A549 (cell line): ENCODE measurements at regions not wholly inside any gene's neighbourhood (a gene's known extent, or its start where the extent isn't known, plus 50 kb on each side); places are given as distances from the start of the nearest gene placed in this dataset.

ENCODE experiments used
- ATAC-seq, 2 experiments: fragments of 200-7000 bp in 1 of 2; fragments of >200 bp in 1 of 2; cut with Nextera tagmentation in 1 of 2; cut with Tn5 transposase in 1 of 2; 3 replicates each; pipeline versions ENCODE4 v1.8.0 to v1.9.1; 2018 to 2020; ENCODE audit warnings: mild to moderate bottlenecking in 1 of 2, moderate library complexity in 1 of 2
- CTCF ChIA-PET: fragments of 300-600 bp; sonication (Branson Sonifier 250); formaldehyde crosslinking; extraction: SDS; loops from one replicate; lab custom pipeline; 2021; ENCODE audit warnings: antibody characterized with exemption, inconsistent platforms; lab: Yijun Ruan, JAX
- POLR2A ChIA-PET: fragments of 350-600 bp; formaldehyde crosslinking; extraction: SDS; loops from one replicate; lab custom pipeline; 2021; ENCODE audit warnings: antibody characterized with exemption, inconsistent platforms; lab: Yijun Ruan, JAX
- DNase-seq, 2 experiments: peaks; one replicate each; pipeline versions ENCODE4 v3.0.0 to v3.0.0-alpha.2; 2011 to 2016; ENCODE audit warnings: low read depth in 1 of 2, low spot score in 1 of 2
- FAIRE-seq: peaks from 2 replicates; lab custom pipeline; 2011; peaks lifted over from hg19 to GRCh38; lab: Jason Lieb, UNC
- H3K27ac ChIP-seq, 2 experiments: fragments of >200 bp; sonication (Bioruptor Twin); formaldehyde crosslinking; 3 replicates each; pipeline ENCODE4 v1.5.1; 2016 to 2017
- H3K4me1 ChIP-seq: fragments of >200 bp; sonication (Bioruptor Twin); formaldehyde crosslinking; 3 replicates; pipeline ENCODE4 v1.6.1; 2016
- H3K4me2 ChIP-seq: fragments of >200 bp; sonication (Bioruptor Twin); formaldehyde crosslinking; 3 replicates; pipeline ENCODE4 v1.6.1; 2016
- H3K4me3 ChIP-seq: fragments of >200 bp; sonication (Bioruptor Twin); formaldehyde crosslinking; 3 replicates; pipeline ENCODE4 v1.5.1; 2016
- H3K9me3 ChIP-seq: fragments of >200 bp; sonication (Bioruptor Twin); formaldehyde crosslinking; 3 replicates; pipeline ENCODE4 v1.6.1; 2016
- CBX2 ChIP-seq: fragments of 200-600 bp; sonication (generic); IDR thresholded peaks from 2 replicates; pipeline ENCODE4 v1.6.1; 2016; ENCODE audit warnings: low read depth, mild to moderate bottlenecking, borderline replicate concordance
- CBX8 ChIP-seq: fragments of 200-600 bp; sonication (generic); IDR thresholded peaks from 2 replicates; pipeline ENCODE4 v1.6.1; 2016
- CEBPB ChIP-seq, 2 experiments: fragments of >200 bp in 1 of 2; sonication (Bioruptor Twin) in 1 of 2; formaldehyde crosslinking in 1 of 2; IDR thresholded peaks; 2 replicates each; pipeline ENCODE4 v1.6.1; 2012 to 2016
- CHD2 ChIP-seq: fragments of 150-350 bp; IDR thresholded peaks from 2 replicates; pipeline ENCODE4 v1.6.1; 2014; ENCODE audit warnings: low read length; ENCODE audit not compliant: partially characterized antibody
- EP300 ChIP-seq, 2 experiments: fragments of >200 bp; sonication (Bioruptor Twin); formaldehyde crosslinking; IDR thresholded peaks; 2 replicates in 1 of 2; 3 replicates in 1 of 2; pipeline ENCODE4 v1.6.1; 2016 to 2017
- ESRRA ChIP-seq: fragments of 150-350 bp; IDR thresholded peaks from 2 replicates; pipeline ENCODE4 v1.6.1; 2014; ENCODE audit warnings: mild to moderate bottlenecking, low read length, borderline replicate concordance
- FOSL2 ChIP-seq, 2 experiments: fragments of 450-650 bp in 1 of 2; fragments of >200 bp in 1 of 2; sonication (Bioruptor Twin) in 1 of 2; formaldehyde crosslinking; IDR thresholded peaks; 2 replicates each; pipeline versions ENCODE4 v1.5.0 to v1.6.1; 2016 to 2020; ENCODE audit warnings: mild to moderate bottlenecking in 1 of 2, moderate library complexity in 1 of 2
- GATA3 ChIP-seq: IDR thresholded peaks from 2 replicates; pipeline ENCODE4 v1.6.1; 2012; ENCODE audit warnings: borderline replicate concordance
- HEYL ChIP-seq: fragments of 250-450 bp; sonication (Bioruptor Pico); IDR thresholded peaks from 2 replicates; pipeline ENCODE4 v1.8.0; 2021; ENCODE audit warnings: mild to moderate bottlenecking, moderate library complexity
- HOXA7 ChIP-seq: fragments of 250-450 bp; sonication (Bioruptor Pico); IDR thresholded peaks from 2 replicates; pipeline ENCODE4 v1.5.0; 2020; ENCODE audit warnings: mild to moderate bottlenecking, moderate library complexity
- JUNB ChIP-seq: fragments of >200 bp; sonication (Bioruptor Twin); formaldehyde crosslinking; IDR thresholded peaks from 2 replicates; pipeline ENCODE4 v1.6.1; 2016
- KDM5A ChIP-seq: fragments of 200-600 bp; sonication (generic); IDR thresholded peaks from 2 replicates; pipeline ENCODE4 v1.6.1; 2016; ENCODE audit warnings: antibody characterized with exemption, mild to moderate bottlenecking
- MYC ChIP-seq: IDR thresholded peaks from 2 replicates; pipeline ENCODE4 v1.6.1; 2012; ENCODE audit warnings: mild to moderate bottlenecking, inconsistent platforms, low read length, improper control_type of control experiment, borderline replicate concordance
- NR3C1 ChIP-seq: fragments of >200 bp; sonication (Bioruptor Twin); formaldehyde crosslinking; IDR thresholded peaks from 3 replicates; pipeline ENCODE4 v1.6.1; 2017
- PHF8 ChIP-seq: fragments of 200-600 bp; sonication (generic); IDR thresholded peaks from 2 replicates; pipeline ENCODE4 v1.6.1; 2016; ENCODE audit warnings: low read depth, mild to moderate bottlenecking, antibody characterized with exemption, moderate library complexity, borderline replicate concordance
- POLR2A ChIP-seq: IDR thresholded peaks from 2 replicates; pipeline ENCODE4 v1.6.1; 2012; ENCODE audit warnings: mild to moderate bottlenecking, low read length
- RAD21 ChIP-seq, 2 experiments: fragments of >200 bp in 1 of 2; sonication (Bioruptor Twin) in 1 of 2; formaldehyde crosslinking in 1 of 2; IDR thresholded peaks in 1 of 2; conservative IDR thresholded peaks in 1 of 2; 2 replicates in 1 of 2; 3 replicates in 1 of 2; pipeline ENCODE4 v1.6.1; 2012 to 2018; ENCODE audit warnings: inconsistent platforms in 1 of 2
- RARB ChIP-seq: fragments of 250-450 bp; sonication (Bioruptor Pico); IDR thresholded peaks from 2 replicates; pipeline ENCODE4 v1.8.0; 2021; ENCODE audit warnings: mild to moderate bottlenecking, moderate library complexity
- RCOR1 ChIP-seq: fragments of 150-350 bp; IDR thresholded peaks from 2 replicates; pipeline ENCODE4 v1.6.1; 2014; ENCODE audit warnings: antibody characterized with exemption, low read length, low read depth
- RFX5 ChIP-seq: fragments of 450-650 bp; IDR thresholded peaks from 2 replicates; pipeline ENCODE4 v1.7.1; 2014; ENCODE audit warnings: antibody characterized with exemption, mild to moderate bottlenecking, moderate library complexity
- RNF2 ChIP-seq: fragments of 200-600 bp; sonication (generic); IDR thresholded peaks from 2 replicates; pipeline ENCODE4 v1.6.1; 2016; ENCODE audit warnings: low read depth, mild to moderate bottlenecking, antibody characterized with exemption, moderate library complexity, borderline replicate concordance
- SREBF2 ChIP-seq: fragments of 450-650 bp; IDR thresholded peaks from 2 replicates; pipeline ENCODE4 v1.6.1; 2014; ENCODE audit warnings: mild to moderate bottlenecking, moderate library complexity
- TP53 ChIP-seq: fragments of 250-450 bp; sonication (Bioruptor Pico); IDR thresholded peaks from 2 replicates; pipeline ENCODE4 v1.5.0; 2021; ENCODE audit warnings: mild to moderate bottlenecking, moderate library complexity
- ZNF302 ChIP-seq: fragments of 250-450 bp; sonication (Bioruptor Pico); IDR thresholded peaks from 2 replicates; pipeline ENCODE4 v1.9.0; 2021; ENCODE audit warnings: inconsistent platforms, mild to moderate bottlenecking, moderate library complexity
- WGBS: methylation state at CpG from one replicate; pipeline ENCODE4 v1.1.6; 2017; ENCODE audit errors: missing lambda C conversion rate; 5-methylcytosine and 5-hydroxymethylcytosine counted together
- TF ChIP-seq, protein P1 (sequence below): fragments of 250-450 bp; sonication (Bioruptor Pico); IDR thresholded peaks from 2 replicates; pipeline ENCODE4 v1.5.0; 2020; ENCODE audit warnings: low read depth, mild to moderate bottlenecking, moderate library complexity
- TF ChIP-seq, protein P2 (sequence below): IDR thresholded peaks from 2 replicates; pipeline ENCODE4 v1.6.1; 2012
- TF ChIP-seq, protein P3 (sequence below): fragments of 250-450 bp; sonication (Bioruptor Pico); IDR thresholded peaks from 2 replicates; pipeline ENCODE4 v1.5.0; 2021; ENCODE audit warnings: mild to moderate bottlenecking, moderate library complexity, borderline replicate concordance
- TF ChIP-seq, protein P4 (sequence below): fragments of 150-350 bp; IDR thresholded peaks from 2 replicates; pipeline ENCODE4 v1.6.1; 2014; ENCODE audit warnings: low read depth, mild to moderate bottlenecking, low read length
- TF ChIP-seq, protein P5 (sequence below): IDR thresholded peaks from 2 replicates; pipeline ENCODE4 v1.6.1; 2012; ENCODE audit warnings: low read depth, borderline replicate concordance

DNA sequence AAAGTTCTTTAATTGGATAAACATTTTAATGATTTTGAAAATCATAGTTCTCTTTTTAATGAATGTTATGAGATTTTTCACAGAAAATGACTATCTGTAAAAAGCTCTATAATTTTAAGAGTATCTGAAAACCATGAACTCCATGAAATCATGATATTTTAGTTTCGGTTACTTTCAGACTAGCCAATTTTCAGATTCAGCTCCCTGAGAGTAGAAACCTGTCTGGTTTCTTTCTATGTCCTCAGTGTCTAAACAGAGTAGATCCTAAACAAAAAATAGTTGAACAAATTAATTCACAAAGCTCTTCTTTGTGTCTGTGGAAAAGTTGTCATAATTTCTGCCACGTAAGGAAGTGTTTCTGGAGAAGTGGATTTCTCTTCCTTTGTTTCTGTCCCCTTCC, 1247.7 kb downstream of the NSUN3 start:
- POLR2A ChIA-PET, result no interaction called here

DNA sequence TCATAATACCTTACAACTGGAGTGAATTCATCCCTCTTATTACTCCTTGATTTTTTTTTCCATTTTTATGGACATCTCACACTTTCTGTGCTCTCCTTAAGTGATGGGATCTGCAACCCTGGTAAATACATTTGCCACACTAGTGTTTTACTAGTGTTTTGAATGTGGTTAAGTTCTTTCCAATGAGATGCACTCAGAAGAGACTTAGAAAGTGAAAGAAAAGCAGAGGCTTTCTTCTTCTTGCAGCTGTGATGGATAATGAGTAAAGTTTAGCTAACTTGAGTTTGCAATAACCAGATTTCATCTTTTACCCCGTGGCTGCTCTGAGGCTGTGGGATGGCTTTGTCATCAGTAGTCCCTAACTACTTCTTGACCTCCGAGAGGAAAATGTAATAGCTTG, 1248.4 kb downstream of the NSUN3 start:
- WGBS, result 10% methylated on average over 2 of the region's 2 CpGs
- ChIA-PET CTCF (no interaction called here), POLR2A (no interaction called here)
- no peak for TF ChIP-seq HEYL
- no peak for TF ChIP-seq SREBF2
- no peak for TF ChIP-seq RCOR1
- no peak for TF ChIP-seq HOXA7 (CRISPR knock-in tag)
- TF ChIP-seq ZNF302 (CRISPR knock-in tag), result no peak
- TF ChIP-seq CHD2, result no peak
- no peak for TF ChIP-seq RFX5
- no peak for TF ChIP-seq POLR2A
- no peak for TF ChIP-seq RNF2
- no peak for TF ChIP-seq CBX8
- TF ChIP-seq EP300 (IDR thresholded peaks at IDR 0.05), result no peak
- no peak for TF ChIP-seq GATA3
- TF ChIP-seq, protein P1, sequence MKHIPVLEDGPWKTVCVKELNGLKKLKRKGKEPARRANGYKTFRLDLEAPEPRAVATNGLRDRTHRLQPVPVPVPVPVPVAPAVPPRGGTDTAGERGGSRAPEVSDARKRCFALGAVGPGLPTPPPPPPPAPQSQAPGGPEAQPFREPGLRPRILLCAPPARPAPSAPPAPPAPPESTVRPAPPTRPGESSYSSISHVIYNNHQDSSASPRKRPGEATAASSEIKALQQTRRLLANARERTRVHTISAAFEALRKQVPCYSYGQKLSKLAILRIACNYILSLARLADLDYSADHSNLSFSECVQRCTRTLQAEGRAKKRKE (CRISPR knock-in tag), result no peak
- TF ChIP-seq, protein P2, sequence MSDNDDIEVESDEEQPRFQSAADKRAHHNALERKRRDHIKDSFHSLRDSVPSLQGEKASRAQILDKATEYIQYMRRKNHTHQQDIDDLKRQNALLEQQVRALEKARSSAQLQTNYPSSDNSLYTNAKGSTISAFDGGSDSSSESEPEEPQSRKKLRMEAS, result no peak
- no peak for TF ChIP-seq FOSL2 (IDR thresholded peaks at IDR 0.05)
- no peak for TF ChIP-seq FOSL2 (CRISPR knock-in tag; IDR thresholded peaks at IDR 0.05)
- H3K4me1 ChIP-seq, result no peaks in the 10 kb centered on the region
- 0 out of 3 replicates have a peak, but pooled peaks cover 2% of the 10 kb centered on the region for H3K9me3 ChIP-seq
- no peak overlapping the region for H3K4me3 ChIP-seq
- no peak for DNase-seq
- no peak for FAIRE-seq
- no peak overlapping the region for H3K4me2 ChIP-seq
- no peak for ATAC-seq
- H3K27ac ChIP-seq, result no peak overlapping the region

More for the DNA sequence above, 1247.7 kb downstream of the NSUN3 start:
- WGBS, result 74% methylated on average over 2 of the region's 2 CpGs
- FAIRE-seq (no peak), DNase-seq (no peak), ATAC-seq (no peak)
- Histone ChIP-seq H3K4me1 (no peaks in the 10 kb centered on the region), H3K4me2 (no peak overlapping the region), H3K9me3 (no peaks in the 10 kb centered on the region), H3K4me3 (no peak overlapping the region), H3K27ac (no peak overlapping the region)
- CTCF ChIA-PET, result no interaction called here
- TF ChIP-seq HEYL (no peak), MYC (no peak), RAD21 (conservative IDR thresholded peaks at IDR 0.05 in 1 of 2, IDR thresholded peaks at IDR 0.05 in 1 of 2) (no peak), PHF8 (no peak), FOSL2 (IDR thresholded peaks at IDR 0.05) (no peak), FOSL2 (CRISPR knock-in tag; IDR thresholded peaks at IDR 0.05) (no peak)
- TF ChIP-seq, protein P3, sequence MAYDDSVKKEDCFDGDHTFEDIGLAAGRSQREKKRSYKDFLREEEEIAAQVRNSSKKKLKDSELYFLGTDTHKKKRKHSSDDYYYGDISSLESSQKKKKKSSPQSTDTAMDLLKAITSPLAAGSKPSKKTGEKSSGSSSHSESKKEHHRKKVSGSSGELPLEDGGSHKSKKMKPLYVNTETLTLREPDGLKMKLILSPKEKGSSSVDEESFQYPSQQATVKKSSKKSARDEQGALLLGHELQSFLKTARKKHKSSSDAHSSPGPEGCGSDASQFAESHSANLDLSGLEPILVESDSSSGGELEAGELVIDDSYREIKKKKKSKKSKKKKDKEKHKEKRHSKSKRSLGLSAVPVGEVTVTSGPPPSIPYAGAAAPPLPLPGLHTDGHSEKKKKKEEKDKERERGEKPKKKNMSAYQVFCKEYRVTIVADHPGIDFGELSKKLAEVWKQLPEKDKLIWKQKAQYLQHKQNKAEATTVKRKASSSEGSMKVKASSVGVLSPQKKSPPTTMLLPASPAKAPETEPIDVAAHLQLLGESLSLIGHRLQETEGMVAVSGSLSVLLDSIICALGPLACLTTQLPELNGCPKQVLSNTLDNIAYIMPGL (CRISPR knock-in tag), result no peak

DNA sequence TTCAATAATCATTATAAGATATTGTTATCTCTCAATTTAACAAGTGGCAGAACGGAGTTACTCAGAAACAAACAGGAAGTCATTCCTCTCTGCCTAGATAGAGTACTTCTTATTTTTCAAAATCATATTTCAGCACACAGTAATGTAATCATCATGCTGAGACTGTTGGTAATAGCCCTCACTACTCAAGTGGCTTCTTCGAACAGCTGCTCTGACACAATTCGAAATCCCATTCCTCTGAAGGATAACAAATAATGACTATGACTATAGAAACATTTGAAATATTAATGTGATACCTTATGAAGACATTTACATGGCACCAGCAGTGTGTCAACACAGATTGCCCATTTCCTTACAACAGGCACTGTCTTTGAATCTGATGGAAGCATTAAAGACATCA, 1249.8 kb downstream of the NSUN3 start:
- CTCF ChIA-PET, result no interaction called here
- POLR2A ChIA-PET, result no interaction called here
- DNase-seq, result no peak
- 0 out of 3 replicates have a peak, but pooled peaks cover 2% of the 10 kb centered on the region for H3K9me3 ChIP-seq
- FAIRE-seq, result no peak
- no peak overlapping the region for H3K4me2 ChIP-seq
- no peak for ATAC-seq
- 40% methylated on average over 3 of the region's 3 CpGs for WGBS
- no peaks in the 10 kb centered on the region for H3K4me1 ChIP-seq
- no peak overlapping the region for H3K27ac ChIP-seq
- no peak overlapping the region for H3K4me3 ChIP-seq
- TF ChIP-seq CEBPB (IDR thresholded peaks at IDR 0.05) (no peak), NR3C1 (no peak), KDM5A (no peak), TP53 (CRISPR knock-in tag) (no peak), ESRRA (no peak), JUNB (no peak), CBX2 (no peak), RARB (CRISPR knock-in tag) (no peak), GATA3 (no peak), CBX8 (no peak), PHF8 (no peak), RCOR1 (no peak)
- TF ChIP-seq, protein P3 (CRISPR knock-in tag), result no peak
- TF ChIP-seq, protein P4, sequence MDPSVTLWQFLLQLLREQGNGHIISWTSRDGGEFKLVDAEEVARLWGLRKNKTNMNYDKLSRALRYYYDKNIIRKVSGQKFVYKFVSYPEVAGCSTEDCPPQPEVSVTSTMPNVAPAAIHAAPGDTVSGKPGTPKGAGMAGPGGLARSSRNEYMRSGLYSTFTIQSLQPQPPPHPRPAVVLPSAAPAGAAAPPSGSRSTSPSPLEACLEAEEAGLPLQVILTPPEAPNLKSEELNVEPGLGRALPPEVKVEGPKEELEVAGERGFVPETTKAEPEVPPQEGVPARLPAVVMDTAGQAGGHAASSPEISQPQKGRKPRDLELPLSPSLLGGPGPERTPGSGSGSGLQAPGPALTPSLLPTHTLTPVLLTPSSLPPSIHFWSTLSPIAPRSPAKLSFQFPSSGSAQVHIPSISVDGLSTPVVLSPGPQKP, result no peak
- TF ChIP-seq, protein P5, sequence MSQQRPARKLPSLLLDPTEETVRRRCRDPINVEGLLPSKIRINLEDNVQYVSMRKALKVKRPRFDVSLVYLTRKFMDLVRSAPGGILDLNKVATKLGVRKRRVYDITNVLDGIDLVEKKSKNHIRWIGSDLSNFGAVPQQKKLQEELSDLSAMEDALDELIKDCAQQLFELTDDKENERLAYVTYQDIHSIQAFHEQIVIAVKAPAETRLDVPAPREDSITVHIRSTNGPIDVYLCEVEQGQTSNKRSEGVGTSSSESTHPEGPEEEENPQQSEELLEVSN, result no peak
